Lung (tissue), 11 donors: ENCODE measurements at regions not wholly inside any gene's neighbourhood (a gene's known extent, or its start where the extent isn't known, plus 50 kb on each side); places are given as distances from the start of the nearest gene placed in this dataset.

Experiments used
- ATAC-seq: fragments of 200-7000 bp; cut with Tn5 transposase; one replicate; pipeline ENCODE4 v1.9.1; 2020; ENCODE audit warnings: moderate number of reproducible peaks; ENCODE audit not compliant: insufficient read depth, low FRiP score
- DNase-seq, 3 donors: peaks; one replicate each; pipeline ENCODE4 v3.0.0-alpha.2; 2013 to 2017
- H3K27ac ChIP-seq, 2 donors: one replicate each; pipeline ENCODE4 v1.5.1; 2013; ENCODE audit warnings: mild to moderate bottlenecking in 2 of 2, moderate library complexity in 2 of 2, control low read depth in 1 of 2, inconsistent platforms in 1 of 2, low read depth in 1 of 2, low read length in 1 of 2
- H3K27me3 ChIP-seq, 3 donors: one replicate each; pipeline ENCODE4 v1.5.1; 2013; ENCODE audit warnings: low read length in 2 of 3; ENCODE audit not compliant: control insufficient read depth in 3 of 3, insufficient read depth in 3 of 3
- H3K36me3 ChIP-seq, 4 donors: one replicate each; pipeline ENCODE4 v1.5.1; 2013; ENCODE audit warnings: low read length in 4 of 4, mild to moderate bottlenecking in 1 of 4, moderate library complexity in 1 of 4; ENCODE audit not compliant: control insufficient read depth in 4 of 4, insufficient read depth in 4 of 4
- H3K4me1 ChIP-seq, 5 donors: one replicate each; pipeline ENCODE4 v1.5.1; 2013; ENCODE audit warnings: low read length in 5 of 5, mild to moderate bottlenecking in 2 of 5, moderate library complexity in 1 of 5; ENCODE audit not compliant: control insufficient read depth in 5 of 5, insufficient read depth in 5 of 5
- H3K4me3 ChIP-seq: one replicate; pipeline ENCODE4 v1.5.1; 2013; ENCODE audit warnings: mild to moderate bottlenecking, control low read depth, moderate library complexity
- H3K9ac ChIP-seq, 2 donors: one replicate each; pipeline ENCODE4 v1.5.1; 2013; ENCODE audit warnings: low read length in 2 of 2, control low read depth in 1 of 2; ENCODE audit not compliant: insufficient read depth in 1 of 2
- H3K9me3 ChIP-seq, 4 donors: one replicate each; pipeline ENCODE4 v1.5.1; 2013; ENCODE audit warnings: low read length in 3 of 4, mild to moderate bottlenecking in 1 of 4, moderate library complexity in 1 of 4; ENCODE audit not compliant: control insufficient read depth in 4 of 4, insufficient read depth in 3 of 4
- WGBS, 2 donors: extraction: QIAGEN DNeasy Blood & Tissue Kit; methylation state at CpG; one replicate each; pipeline ENCODE4 v1.1.7; 2013; 5-methylcytosine and 5-hydroxymethylcytosine counted together
- TF ChIP-seq, protein P1 (sequence below): IDR thresholded peaks from 2 replicates; pipeline ENCODE4 v1.5.1; 2012; ENCODE audit warnings: mild to moderate bottlenecking; ENCODE audit errors: control extremely low read depth, extremely low read depth
- donor health status: control.
- donor health status: control.
- donor health status: Bipolar disorder and iron deficiency.
- donor health status: healthy.
- donor health status: DM: yes; HTN: yes; CAD: no.

DNA sequence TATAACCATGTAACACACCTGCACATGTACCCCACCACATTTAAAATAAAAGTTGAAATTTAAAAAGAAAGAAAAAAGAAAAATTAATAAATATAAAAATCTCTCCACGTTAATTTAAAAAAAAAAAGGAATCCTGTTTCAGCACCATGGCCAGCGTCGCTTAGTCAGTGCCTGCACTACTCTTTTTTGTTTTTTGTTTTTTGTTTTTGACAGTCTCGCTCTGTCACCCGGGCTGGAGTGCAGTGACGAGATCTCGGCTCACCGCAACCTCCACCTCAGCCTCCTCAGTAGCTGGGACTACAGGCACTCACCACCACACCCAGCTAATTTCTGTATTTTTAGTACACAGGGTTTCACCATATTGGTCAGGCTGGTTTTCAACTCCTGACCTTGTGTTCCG lies 835.9 kb downstream of the UQCRFS1 start:
- H3K4me1 ChIP-seq, result peaks cover 0 to 2% (median 0%) of the 10 kb centered on the region in 5 donors
- H3K9me3 ChIP-seq, result peaks cover 0 to 2% (median 0%) of the 10 kb centered on the region in 4 donors
- no peaks in the 10 kb centered on the region for H3K36me3 ChIP-seq
- DNase-seq (peak in 1 of 3 donors; percentile 21), ATAC-seq (no peak)
- H3K27ac ChIP-seq, result no peak overlapping the region
- H3K27me3 ChIP-seq, result no peaks in the 10 kb centered on the region
- WGBS, 2 donors, result 36 to 41% methylated on average over 9 of the region's 9 CpGs
- H3K9ac ChIP-seq, result no peak overlapping the region
- TF ChIP-seq, protein P1, sequence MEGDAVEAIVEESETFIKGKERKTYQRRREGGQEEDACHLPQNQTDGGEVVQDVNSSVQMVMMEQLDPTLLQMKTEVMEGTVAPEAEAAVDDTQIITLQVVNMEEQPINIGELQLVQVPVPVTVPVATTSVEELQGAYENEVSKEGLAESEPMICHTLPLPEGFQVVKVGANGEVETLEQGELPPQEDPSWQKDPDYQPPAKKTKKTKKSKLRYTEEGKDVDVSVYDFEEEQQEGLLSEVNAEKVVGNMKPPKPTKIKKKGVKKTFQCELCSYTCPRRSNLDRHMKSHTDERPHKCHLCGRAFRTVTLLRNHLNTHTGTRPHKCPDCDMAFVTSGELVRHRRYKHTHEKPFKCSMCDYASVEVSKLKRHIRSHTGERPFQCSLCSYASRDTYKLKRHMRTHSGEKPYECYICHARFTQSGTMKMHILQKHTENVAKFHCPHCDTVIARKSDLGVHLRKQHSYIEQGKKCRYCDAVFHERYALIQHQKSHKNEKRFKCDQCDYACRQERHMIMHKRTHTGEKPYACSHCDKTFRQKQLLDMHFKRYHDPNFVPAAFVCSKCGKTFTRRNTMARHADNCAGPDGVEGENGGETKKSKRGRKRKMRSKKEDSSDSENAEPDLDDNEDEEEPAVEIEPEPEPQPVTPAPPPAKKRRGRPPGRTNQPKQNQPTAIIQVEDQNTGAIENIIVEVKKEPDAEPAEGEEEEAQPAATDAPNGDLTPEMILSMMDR, result no peak
- no peak overlapping the region for H3K4me3 ChIP-seq

DNA sequence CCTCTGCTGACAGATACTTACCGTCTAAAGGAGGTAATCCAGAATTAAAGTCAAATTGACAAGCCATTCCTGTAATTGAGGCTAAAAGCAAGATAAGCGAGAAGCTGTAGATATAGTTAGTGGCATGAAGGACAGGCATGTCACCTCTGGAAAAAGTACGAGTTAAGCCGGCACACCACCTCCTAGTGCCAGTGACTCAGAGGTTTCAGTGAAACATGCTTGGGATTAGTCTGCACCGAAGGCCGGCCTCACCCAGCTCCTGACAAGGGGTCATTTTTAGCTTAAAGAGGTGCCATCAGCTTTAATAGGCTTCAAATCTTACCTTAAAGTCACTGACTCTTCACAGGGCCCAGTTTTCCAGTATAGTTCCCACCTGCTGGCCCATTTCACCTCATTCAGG lies 838.0 kb downstream of the UQCRFS1 start:
- no peaks in the 10 kb centered on the region for H3K27me3 ChIP-seq
- DNase-seq, result no peak
- H3K4me3 ChIP-seq, result no peak overlapping the region
- H3K9me3 ChIP-seq, result no peaks in the 10 kb centered on the region
- peaks cover 0 to 2% (median 0%) of the 10 kb centered on the region in 5 donors for H3K4me1 ChIP-seq
- no peak overlapping the region for H3K27ac ChIP-seq
- H3K9ac ChIP-seq, result no peak overlapping the region
- no peaks in the 10 kb centered on the region for H3K36me3 ChIP-seq
- WGBS, 2 donors, result 80 to 92% methylated on average over 6 of the region's 6 CpGs
- no peak for ATAC-seq
- TF ChIP-seq, protein P1, result no peak

DNA sequence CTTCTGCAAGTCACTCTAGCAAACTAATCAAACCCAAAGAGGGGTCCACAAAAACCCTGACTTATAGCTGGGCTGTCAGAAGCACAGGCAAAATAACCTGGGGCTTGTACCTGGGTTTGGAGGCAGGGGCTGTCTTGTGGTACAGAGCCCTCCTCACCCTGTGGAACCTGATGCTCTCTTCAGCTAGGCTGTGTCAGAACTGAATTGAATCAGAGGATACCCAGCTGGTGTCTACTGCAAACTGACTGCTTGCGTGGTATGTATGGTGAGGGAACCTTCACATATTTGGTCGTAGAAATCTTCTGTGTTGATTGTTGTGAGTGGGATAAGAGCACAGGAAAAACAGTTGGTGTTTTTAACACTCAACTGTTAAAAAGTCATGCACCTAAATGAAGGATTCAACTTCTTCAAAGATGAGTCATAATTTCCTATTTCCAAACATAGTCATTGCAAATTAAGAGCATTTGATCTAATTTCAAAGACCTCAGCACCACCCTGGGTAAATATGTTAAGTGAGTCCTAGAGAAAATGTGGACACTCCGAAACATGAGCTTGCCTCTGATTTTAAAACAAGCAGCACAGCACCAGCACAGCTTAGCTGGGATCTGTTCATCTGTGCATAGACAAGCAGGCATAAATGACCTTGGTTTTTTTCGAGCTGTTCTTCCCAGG lies 840.2 kb downstream of the UQCRFS1 start:
- no peak for DNase-seq
- H3K27me3 ChIP-seq, result no peaks in the 10 kb centered on the region
- no peak overlapping the region for H3K27ac ChIP-seq
- H3K4me1 ChIP-seq, result peaks cover 0 to 2% (median 0%) of the 10 kb centered on the region in 5 donors
- WGBS, 2 donors, result 58 to 76% methylated on average over 4 of the region's 4 CpGs
- ATAC-seq, result no peak
- no peaks in the 10 kb centered on the region for H3K9me3 ChIP-seq
- no peak overlapping the region for H3K9ac ChIP-seq
- no peak overlapping the region for H3K4me3 ChIP-seq
- TF ChIP-seq, protein P1, result no peak
- no peaks in the 10 kb centered on the region for H3K36me3 ChIP-seq

DNA sequence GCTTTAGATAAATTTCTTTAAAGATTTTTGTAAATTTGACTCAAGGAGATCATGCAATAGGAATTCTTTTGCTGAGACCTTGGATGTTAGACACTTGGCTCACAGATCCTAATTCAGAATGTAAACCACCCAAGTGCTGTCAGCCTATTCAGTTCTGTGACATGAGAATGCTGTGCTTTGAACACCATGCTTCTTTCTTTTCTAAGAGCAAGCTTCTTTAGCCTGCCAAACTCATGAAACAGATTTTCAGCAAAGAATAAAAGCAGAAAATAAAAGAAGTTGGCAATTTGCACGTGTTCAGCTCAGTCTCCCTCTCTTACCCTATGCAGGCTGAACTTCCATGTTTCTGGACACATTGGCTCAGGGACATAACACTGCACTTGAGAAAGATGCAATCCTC lies 845.8 kb downstream of the UQCRFS1 start:
- WGBS, 2 donors, result 58 to 63% methylated on average over 1 of the region's 1 CpG
- Histone ChIP-seq H3K4me3 (no peak overlapping the region), H3K4me1 (no peaks in the 10 kb centered on the region), H3K9ac (no peak overlapping the region), H3K27me3 (no peaks in the 10 kb centered on the region), H3K9me3 (no peaks in the 10 kb centered on the region), H3K27ac (no peak overlapping the region), H3K36me3 (no peaks in the 10 kb centered on the region)
- no peak for DNase-seq
- TF ChIP-seq, protein P1, result no peak
- no peak for ATAC-seq
